HG02852 (cell line): ENCODE measurements at regions not wholly inside any gene's neighbourhood (a gene's known extent, or its start where the extent isn't known, plus 50 kb on each side); places are given as distances from the start of the nearest gene placed in this dataset.

Experiments used
- ATAC-seq: cut with Tn5 transposase; IDR thresholded peaks from one replicate; pipeline ENCODE4 v1.9.1; 2021; ENCODE audit warnings: mild to moderate bottlenecking, moderate library complexity; ENCODE audit not compliant: unreplicated experiment

DNA sequence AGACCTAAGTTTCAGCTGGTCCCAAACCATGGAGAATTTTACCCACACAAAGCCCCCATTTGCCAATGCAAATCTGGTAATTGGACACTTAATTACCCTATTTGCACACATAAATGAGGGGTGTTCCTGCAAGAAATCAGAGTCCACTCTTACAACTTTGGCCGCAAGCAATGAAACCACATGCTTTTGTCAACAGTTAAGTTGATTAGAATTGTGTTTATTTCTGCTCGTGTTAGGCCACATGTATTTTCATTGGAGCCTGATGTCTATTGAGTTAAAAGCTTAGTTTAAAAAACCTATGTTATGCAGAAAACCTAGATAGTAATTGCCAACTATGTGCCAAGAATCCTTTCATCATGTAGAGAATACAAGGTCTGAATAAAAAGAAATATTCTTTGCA is 153.8 kb upstream of the CMC1 start:
- ATAC-seq, result no peak

DNA sequence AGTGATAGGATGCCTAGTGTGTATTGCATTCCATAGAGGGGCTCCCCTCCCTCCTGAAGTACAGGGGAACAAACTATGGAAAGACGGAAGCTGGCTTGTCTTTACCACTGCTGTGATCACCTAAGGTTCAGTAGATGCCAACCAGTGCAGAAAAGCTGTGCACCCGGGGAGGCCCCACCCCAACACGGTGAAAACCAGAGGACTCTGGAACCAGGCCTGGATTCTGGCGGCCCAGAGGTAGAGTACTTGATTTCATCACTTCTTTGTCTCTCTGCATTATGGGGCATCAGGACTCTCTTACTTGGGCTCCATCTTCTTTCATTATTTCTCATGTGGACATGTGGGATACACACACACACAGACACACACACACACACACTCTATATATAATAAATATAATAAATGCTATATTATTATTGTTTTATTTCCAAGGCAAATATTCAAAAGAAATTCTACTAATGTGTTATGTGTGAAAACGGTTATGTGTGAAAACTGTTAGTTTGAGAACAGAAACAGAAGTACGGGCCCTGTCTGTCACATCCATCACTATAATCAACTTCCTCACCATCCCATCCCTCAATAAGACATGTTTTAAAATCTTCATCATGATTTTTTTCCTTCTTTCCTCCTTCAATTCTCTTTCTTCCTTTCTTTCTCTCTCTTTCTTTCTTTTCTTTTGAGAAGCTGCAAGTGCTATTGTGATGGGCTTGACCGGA is 152.4 kb upstream of the CMC1 start:
- no peak for ATAC-seq

DNA sequence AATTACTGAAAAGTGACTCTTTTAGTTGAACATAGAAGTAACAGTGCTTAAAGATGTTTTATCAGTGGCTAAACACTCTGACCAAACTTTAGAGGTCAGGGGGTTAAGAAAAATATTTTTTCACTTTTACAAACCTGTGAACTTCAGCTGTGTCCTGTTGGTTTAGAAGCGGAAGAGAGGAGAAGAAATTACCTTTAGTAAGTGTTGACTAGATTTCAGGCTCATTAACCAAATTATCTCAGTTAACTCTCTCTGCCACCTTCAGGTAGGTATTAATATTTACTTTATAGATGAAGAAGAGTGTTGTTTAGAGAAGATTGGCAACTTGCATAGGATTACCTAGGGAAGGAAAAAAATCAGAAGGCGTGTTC is 151.9 kb upstream of the CMC1 start:
- ATAC-seq, result no peak

DNA sequence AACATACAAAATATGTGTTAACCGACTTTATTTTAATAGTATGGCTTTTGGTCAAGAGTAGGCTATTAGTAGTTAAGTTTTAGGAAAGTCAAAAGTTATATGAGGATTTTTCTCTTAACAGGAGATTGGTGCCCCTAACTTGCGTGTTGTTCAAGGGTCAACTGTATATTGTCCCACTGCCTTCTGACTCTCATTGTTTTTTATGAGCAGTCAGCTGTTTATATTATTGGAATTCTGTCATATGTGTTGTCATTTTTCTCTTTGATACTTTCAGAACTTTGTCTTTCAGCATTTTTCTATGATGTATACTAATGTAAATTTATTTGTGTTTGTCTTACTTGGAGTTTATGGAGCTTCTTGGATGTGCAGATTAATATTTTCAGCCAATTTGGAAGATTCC is 142.1 kb upstream of the CMC1 start:
- no peak for ATAC-seq

DNA sequence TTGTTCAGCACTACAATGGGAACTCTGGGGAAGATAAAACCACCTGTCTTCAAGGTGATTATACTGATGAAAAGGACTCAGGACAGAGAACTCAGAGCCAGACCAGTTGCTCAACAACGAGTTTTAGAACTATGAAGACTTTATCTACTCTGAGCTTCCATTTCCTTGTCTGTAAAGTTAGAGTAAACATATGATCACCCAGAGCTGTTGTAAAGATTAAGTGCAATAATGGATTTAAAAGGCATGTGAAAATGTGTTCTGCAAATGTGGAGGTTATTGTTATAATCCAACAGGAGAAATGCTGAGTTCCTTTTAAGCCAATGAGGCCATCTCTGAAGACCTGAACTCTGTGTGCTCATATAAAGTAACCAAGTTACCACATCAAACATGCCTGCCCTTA is 139.7 kb upstream of the CMC1 start:
- ATAC-seq, result no peak

DNA sequence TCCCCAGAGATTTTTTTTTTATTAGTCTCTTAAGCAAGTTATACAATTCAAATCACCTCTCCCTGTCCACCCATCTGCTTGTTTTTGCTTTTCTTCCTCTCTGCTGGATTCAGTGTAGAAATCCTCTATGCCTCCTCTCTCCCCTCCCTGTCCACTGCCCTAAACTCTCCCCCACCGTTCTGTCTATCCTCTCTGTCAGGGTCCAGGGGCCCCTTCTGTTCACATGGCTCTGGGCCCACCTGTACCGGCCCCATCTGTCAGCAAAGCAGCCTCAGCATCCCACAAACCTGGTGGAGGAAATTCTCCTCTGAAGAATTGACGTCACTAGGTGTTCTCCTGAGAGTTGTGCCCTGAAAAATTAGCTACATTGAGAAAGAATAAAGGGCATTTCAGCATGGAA is 137.6 kb upstream of the CMC1 start:
- no peak for ATAC-seq

DNA sequence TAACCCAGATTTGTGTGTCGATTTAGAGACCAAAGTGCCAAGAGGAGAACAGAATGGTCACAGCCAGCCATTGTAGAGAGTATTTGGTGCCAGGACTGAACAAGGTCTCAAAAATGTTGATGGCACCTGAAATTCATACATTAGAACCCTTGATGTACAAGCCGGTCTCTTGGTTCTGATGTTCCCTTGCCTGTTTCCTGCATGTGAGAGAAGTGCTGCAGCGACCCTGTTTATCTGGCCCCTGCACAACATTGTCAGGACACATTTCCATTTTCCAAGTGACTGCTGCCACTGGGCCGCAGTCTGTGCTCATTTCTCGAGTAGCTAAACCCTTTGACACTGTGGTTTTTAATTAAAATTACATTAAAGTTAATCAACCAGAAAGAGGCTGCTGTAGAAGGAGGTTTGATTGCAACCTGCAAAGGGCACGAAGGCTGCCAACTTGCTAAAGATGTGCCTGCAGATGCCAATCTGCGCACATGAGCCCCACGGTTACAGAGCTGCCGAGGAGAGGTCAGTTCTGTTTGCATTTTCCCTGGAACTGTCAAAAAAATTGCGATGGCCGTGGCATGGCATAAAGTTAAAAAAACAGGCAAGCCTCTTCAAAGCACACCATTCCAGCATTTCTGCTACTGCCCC is 136.4 kb upstream of the CMC1 start:
- ATAC-seq, result no peak

DNA sequence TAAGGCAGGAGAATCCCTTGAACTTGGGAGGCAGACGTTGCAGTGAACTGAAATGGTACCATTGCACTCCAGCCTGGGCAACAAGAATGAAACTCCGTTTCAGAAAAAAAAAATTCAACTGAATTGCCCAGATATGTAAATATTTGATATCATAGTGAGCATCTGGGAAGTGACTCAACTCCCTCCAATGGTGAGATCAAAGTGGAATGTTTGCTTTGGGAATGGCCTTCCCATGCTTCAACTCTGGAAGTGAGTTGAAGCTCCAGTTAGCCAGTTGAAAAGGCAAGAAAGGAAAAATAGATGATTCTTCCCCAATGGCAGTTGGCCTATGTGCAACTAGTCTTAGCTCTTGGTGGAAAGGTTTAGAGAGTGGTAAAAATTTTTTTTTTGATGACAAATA is 131.6 kb upstream of the CMC1 start:
- no peak for ATAC-seq

DNA sequence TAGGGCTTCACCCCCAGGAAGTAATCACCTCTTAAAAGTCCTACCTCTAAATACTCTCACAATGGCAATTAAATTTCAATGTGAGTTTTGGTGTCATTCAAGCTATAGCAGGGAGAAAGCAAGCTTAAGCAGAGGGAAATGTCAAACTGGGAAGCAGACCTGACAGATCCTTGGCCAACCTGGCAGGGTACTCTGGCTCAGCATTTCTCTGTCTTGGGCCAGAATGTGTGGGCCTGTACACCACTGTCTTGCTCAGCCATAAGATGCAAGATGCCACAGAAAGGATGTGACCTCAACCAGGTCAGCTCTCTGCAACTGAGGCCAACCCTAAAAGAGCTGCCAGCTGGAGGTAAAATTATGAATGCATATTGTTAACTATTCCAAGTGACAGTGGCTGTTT is 130.6 kb upstream of the CMC1 start:
- ATAC-seq, result no peak

DNA sequence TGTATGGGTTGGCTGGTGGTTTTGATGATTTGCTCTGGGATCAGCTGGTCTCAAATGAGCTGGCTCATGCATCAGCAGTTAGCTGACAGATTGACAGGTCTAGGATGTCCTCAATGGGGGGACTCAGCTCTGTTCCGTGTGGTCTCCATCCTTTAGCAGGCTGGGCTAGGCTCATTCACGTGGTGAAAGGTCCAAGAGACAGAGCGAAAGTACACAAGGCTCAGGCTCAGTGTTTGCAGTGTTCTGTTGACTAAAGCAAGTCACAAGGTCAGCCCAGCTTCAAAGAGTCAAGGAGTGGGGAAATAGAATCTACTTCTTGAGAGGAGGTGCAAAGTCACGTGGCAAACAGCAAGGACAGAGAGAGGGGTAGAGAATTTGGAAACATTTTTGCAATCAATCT is 126.5 kb upstream of the CMC1 start:
- no peak for ATAC-seq

DNA sequence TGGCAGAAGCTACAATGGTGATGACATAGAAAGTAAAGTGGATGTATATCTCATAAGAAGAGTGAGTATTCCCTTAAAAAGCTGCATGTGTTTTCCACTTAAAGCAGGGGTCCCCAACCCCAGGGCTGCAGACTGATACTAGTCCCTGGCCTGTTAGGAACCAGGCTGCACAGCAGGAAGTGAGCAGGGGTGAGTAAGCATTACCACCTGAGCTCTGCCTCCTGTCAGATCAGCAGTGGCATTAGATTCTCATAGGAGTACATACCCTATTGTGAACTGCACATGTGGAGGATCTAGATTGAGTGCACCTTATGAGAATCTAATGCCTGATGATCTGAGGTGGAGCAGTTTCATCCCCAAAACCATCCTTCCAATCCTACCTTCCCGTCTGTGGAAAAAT is 126.1 kb upstream of the CMC1 start:
- ATAC-seq, result no peak

DNA sequence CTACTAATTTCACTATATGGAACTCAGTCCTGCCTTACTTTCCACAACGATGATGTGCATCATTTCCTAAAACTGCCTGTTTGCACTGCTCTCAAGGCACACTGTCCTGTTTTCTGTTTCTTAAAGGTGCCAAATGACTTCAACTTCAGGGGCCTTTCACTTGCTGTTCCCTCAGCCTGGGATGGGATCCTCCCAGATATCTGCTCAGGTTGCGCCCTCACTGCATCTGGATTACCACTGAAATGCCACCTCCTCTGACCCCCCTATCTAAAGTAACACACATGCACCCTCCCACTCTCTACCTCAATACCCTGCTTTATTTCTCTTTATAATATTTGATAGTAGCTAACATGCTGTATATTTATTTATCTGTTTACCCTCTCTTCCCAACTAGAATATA is 123.8 kb upstream of the CMC1 start:
- ATAC-seq, result no peak

DNA sequence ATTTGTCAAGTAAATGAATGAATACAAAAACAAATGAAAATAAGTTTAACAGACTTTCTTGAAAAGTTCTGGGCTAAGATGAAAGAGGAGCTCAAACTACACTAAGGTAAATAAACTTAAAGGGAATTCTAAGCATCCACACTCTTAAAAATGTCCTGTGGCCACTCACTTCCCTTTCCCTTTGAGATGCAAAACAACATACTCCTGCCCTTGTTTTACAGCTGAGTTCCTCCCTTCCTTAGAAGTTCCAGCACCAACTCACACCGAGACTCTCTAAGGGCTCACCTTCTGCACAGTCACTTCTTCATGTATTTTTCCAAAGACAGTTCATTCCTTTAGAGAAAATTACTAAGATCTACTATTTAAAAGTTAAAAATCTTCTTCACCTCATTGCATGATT is 123.3 kb upstream of the CMC1 start:
- no peak for ATAC-seq

DNA sequence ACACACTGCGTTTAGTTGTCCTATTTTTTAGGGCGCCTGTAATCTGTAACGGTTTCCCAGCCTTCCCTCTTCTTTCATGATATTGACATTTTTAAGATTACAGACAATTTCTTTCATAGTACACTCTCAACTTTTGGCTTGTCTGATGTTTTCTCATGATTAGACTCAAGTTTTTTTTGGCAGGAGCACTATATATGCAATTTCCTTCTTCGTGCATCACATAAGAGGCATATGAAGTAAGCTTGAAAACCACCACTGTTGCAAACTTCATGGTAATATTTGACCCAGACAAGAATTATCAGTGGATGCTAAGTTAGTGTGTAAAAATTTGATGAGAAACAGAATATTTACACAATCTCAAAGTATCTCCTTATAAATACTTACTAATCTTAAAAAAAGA is 119.2 kb upstream of the CMC1 start:
- no peak for ATAC-seq

DNA sequence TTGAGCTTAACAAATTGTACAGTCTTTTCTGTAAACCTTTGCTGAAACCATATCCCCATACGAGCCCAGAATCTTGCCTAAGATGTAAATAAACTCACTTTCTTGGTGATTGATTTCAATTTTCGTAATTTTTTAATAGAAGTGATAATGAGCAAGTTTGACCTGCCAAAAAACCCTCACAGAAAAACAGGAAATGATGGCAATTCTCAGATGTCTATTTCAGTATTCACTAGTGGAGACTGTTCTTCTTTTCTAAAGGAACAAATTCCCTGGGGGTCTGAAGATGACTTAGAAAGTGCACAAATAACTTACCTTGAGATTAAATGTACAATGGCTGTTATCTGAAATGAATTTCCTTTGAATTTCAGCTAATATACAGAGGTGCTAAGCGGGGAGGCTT is 116.5 kb upstream of the CMC1 start:
- no peak for ATAC-seq

DNA sequence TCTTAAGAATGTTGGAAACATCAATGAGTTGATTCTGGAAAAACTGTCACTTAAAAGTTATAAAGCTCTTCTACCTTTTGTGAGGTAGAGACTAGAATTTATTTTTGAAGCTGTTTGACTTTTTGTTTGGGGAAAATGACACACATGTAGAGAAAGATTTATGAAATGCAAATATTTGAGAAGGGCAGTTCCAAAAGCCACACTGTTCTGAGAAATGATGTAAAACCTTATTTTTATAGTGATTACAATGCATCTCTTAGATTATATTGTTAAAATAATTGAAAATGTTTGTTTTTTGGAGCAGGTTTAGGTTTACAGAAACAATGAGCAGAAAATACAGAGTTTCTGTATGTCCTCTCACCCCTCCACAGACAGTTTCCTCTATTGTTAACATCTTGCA is 116.1 kb upstream of the CMC1 start:
- no peak for ATAC-seq

DNA sequence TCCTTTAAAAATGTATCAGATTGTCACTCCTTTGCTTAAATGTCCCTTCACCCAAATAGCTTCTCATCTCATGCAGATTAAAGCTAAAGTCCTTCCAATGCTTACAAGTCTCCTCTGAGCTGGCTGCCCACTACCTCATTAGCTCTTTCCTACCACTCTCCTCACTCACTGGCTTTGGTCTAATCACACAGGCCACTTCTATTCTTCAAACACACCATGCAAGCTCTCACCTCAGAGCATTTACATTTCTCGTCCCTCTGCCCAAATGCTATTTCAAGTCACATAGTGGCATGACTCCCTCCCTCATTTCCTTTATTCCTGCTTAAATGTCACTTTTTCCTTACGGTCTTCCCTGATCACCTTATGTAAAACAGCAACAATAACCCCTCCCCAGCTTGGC is 110.6 kb upstream of the CMC1 start:
- no peak for ATAC-seq

DNA sequence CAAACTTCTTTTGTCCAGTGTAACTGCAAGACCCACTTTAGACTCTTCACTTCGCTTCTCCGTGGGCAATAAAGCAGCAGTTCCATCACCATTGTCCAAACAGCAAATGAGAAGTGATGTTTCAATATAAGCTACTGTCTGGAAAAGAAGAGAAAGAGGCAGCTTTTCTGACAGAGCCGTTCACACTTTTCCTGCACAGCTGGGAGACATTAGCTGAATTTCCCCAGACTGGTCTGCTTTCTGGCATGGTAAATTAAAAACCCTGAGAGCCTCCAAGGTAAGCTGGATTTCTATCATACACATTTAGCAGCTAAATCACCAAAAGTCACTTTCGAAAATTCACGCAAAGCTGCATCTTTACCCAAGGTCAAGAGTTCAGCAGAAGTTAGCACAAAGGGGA is 108.5 kb upstream of the CMC1 start:
- ATAC-seq, result no peak

DNA sequence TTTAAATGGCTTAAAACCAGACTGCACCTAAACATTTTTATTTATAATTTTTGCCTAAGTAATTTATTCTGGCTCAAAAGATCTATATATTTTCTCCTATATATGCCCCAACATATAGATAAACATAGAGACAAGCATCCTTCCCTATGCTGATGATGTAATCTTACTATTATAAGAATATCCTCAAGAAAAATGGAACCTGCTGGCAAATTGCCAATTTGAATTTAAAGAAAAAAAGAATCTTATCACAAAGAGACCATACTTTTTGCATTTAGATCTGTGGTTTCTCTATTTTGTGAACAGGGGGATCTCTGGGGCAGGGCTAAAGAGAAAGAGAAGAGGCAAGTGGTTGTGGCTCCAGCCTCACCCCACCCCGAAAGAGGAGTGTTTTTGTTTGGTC is 107.2 kb upstream of the CMC1 start:
- ATAC-seq, result no peak

DNA sequence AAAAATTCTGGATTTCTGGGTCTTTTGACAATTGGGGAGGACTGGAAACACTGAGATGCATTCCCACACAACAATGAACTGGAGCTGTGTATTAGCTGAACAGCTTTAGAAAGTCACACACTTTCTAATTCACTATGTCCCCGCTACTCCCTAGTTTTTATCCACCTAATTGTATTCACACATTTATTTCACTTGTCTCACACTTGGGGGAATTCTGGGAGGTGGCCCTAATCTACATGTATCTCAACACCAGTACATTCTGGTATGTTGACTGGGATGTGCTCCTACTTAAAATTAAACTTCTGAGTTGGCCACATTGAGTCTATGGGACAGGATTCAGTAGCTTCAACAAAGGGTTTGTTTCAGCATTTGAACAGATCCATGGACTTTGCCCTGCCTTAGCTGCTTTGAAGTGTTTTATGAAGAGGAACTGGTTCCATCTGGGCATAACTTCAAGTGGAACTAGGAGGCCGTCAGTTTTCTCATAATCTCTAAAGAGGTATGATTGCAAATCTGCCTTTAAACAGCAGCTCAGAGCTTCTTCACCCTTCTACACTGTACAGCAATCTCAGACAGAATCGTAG is 106.5 kb upstream of the CMC1 start:
- no peak for ATAC-seq

DNA sequence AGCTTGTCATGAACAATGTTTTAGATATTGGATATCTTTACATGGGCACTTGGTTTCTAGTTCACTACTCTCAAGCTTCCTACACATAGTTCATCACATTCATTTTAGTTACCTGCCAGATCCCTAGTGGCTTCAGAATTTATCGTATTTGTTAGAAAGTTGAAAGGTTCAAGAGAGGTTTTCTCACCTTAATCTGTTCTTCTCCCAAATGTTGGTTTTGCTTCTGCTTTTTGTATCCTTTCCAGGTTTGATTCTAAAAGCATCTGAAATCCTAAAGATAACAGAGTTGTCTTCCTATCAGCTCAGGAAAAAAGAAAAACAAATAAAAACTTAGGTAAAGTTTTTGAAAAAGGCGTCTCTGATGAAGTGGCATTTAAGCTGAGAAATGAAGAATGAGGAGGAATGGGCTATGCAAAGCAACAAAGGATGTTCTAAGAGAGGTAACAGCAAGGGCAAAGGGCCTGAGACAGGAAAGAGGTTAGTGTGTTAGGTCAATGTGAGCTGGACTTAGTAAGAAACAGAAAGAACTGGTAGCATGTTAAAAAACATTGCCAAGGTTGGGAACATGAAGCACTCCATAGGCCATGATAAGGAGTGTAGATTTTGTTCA is 104.7 kb upstream of the CMC1 start:
- no peak for ATAC-seq

DNA sequence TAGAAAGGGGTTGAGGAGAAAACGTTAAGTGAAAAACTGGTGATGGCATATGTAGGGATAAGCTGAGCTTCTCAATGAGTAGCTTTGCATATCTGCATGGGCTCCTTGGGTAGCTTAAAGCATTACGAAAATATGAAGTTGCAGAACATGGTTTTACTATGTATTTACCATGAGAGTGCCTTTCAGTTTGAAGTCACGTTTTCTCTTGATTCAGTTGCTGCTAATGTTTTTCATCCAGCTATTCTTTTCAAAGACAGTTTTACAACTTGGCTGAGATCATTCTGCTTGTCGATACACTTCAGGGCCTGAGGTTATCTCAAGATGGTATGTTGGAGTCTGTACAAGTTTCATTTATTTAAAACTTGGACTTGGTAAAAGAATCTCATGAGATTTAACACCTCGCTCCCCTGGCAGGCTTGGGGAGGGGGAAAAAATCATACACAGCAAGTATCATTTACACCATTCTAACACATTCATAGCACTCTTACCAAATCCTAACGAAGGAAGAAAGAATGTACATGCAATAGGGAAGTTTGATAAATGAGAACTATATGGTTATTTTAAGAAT is 103.3 kb upstream of the CMC1 start:
- no peak for ATAC-seq
